CD4-positive, CD25-positive, alpha-beta regulatory T cell (primary cell): ENCODE measurements at regions not wholly inside any gene's neighbourhood (a gene's known extent, or its start where the extent isn't known, plus 50 kb on each side); places are given as distances from the start of the nearest gene placed in this dataset.

Experiments used
- ATAC-seq, 2 donors: fragments of 150-1000 bp; cut with Tn5 transposase; one replicate each; pipeline ENCODE4 v1.10.0; 2021; ENCODE audit warnings: low read depth in 2 of 2, moderate number of reproducible peaks in 2 of 2, moderate library complexity in 1 of 2
- DNase-seq, 3 donors: peaks; one replicate each; pipeline versions ENCODE4 v3.0.0 to v3.0.0-alpha.2; 2012 to 2022; ENCODE audit warnings: mixed read lengths in 1 of 3
- H3K27ac ChIP-seq: one replicate; pipeline ENCODE4 v1.7.0; 2013; ENCODE audit warnings: mild to moderate bottlenecking, low read length; ENCODE audit not compliant: insufficient read depth, poor library complexity, severe bottlenecking
- H3K27me3 ChIP-seq: one replicate; pipeline ENCODE4 v1.7.0; 2013; ENCODE audit warnings: low read length; ENCODE audit not compliant: control insufficient read depth, insufficient read depth
- H3K36me3 ChIP-seq: one replicate; pipeline ENCODE4 v1.7.0; 2013; ENCODE audit warnings: mild to moderate bottlenecking, low read length, moderate library complexity; ENCODE audit not compliant: control insufficient read depth, insufficient read depth
- H3K4me1 ChIP-seq: 2 replicates; pipeline ENCODE4 v1.7.0; 2013; ENCODE audit warnings: mild to moderate bottlenecking, low read length; ENCODE audit not compliant: insufficient read depth, control insufficient read depth, poor library complexity, severe bottlenecking
- H3K4me3 ChIP-seq: one replicate; pipeline ENCODE4 v1.7.0; 2013; ENCODE audit warnings: low read depth, mild to moderate bottlenecking, low read length, moderate library complexity
- H3K9me3 ChIP-seq, 2 experiments: 1 replicate in 1 of 2; 2 replicates in 1 of 2; pipeline ENCODE4 v1.7.0; 2013; ENCODE audit warnings: low read length in 2 of 2, mild to moderate bottlenecking in 1 of 2, moderate library complexity in 1 of 2; ENCODE audit not compliant: control insufficient read depth in 2 of 2
- H3K27ac Mint-ChIP-seq, 3 donors: one replicate each; pipeline ENCODE4 v1.8.0; 2020 to 2022; ENCODE audit warnings: mild to moderate bottlenecking in 3 of 3, mixed read lengths in 3 of 3, moderate library complexity in 2 of 3
- H3K27me3 Mint-ChIP-seq: one replicate; pipeline ENCODE4 v1.8.0; 2022; ENCODE audit warnings: mild to moderate bottlenecking, mixed read lengths
- H3K36me3 Mint-ChIP-seq: one replicate; pipeline ENCODE4 v1.8.0; 2020; ENCODE audit warnings: mixed read lengths
- H3K4me1 Mint-ChIP-seq, 4 donors: one replicate each; pipeline ENCODE4 v1.8.0; 2020 to 2022; ENCODE audit warnings: mixed read lengths in 4 of 4, mild to moderate bottlenecking in 1 of 4
- H3K4me3 Mint-ChIP-seq, 4 donors: one replicate each; pipeline ENCODE4 v1.8.0; 2020 to 2022; ENCODE audit warnings: mild to moderate bottlenecking in 4 of 4, mixed read lengths in 4 of 4, moderate library complexity in 3 of 4
- H3K9me3 Mint-ChIP-seq, 7 donors: one replicate each; pipeline ENCODE4 v1.8.0; 2020 to 2022; ENCODE audit warnings: mixed read lengths in 7 of 7, mild to moderate bottlenecking in 3 of 7, moderate library complexity in 2 of 7

DNA sequence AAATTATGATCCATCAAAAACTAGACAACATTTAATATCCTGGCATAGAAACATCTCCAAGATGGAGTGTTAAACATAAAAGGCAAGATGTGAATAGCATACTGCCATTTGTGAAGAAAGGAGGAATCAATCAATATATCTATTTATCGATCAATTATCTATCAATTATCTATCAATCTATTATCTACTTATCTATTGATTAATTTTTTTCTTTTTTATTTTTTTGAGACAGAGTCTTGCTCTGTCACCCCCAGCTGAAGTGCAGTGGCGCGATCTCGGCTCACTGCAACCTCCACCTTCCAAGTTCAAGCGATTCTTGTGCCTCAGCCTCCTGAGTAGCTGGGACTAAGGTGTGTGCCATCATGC is 117.0 kb upstream of the RFLNA start:
- H3K27me3 Mint-ChIP-seq, result peaks cover 14% of the 10 kb centered on the region
- DNase-seq (no peak), ATAC-seq (no peak)
- H3K4me1 Mint-ChIP-seq, result no peaks in the 10 kb centered on the region
- H3K27ac Mint-ChIP-seq, result no peak overlapping the region
- no peak overlapping the region for H3K4me3 Mint-ChIP-seq
- H3K36me3 Mint-ChIP-seq, result no peaks in the 10 kb centered on the region
- Histone ChIP-seq H3K27me3 (no peaks in the 10 kb centered on the region), H3K27ac (no peak overlapping the region), H3K4me1 (no peaks in the 10 kb centered on the region), H3K9me3 (no peaks in the 10 kb centered on the region), H3K4me3 (no peak overlapping the region), H3K36me3 (no peaks in the 10 kb centered on the region)
- H3K9me3 Mint-ChIP-seq, result peaks cover 0 to 1% (median 0%) of the 10 kb centered on the region in 7 donors

- H3K4me1 Mint-ChIP-seq, result no peaks in the 10 kb centered on the region
- H3K27me3 ChIP-seq, result no peaks in the 10 kb centered on the region
- no peaks in the 10 kb centered on the region for H3K9me3 ChIP-seq
- no peak for ATAC-seq
- H3K27ac ChIP-seq, result no peak overlapping the region
- peaks cover 0 to 1% (median 0%) of the 10 kb centered on the region in 7 donors for H3K9me3 Mint-ChIP-seq
- no peak overlapping the region for H3K27ac Mint-ChIP-seq
- no peak overlapping the region for H3K4me3 ChIP-seq
- H3K36me3 ChIP-seq, result no peaks in the 10 kb centered on the region
- H3K27me3 Mint-ChIP-seq, result peaks cover 2% of the 10 kb centered on the region
- no peak overlapping the region for H3K4me3 Mint-ChIP-seq
- H3K4me1 ChIP-seq, result no peaks in the 10 kb centered on the region
- no peaks in the 10 kb centered on the region for H3K36me3 Mint-ChIP-seq
- no peak for DNase-seq
Measured at GRCh38 chr12:124179936-124180607, 114.8 kb upstream of the RFLNA start.

DNA sequence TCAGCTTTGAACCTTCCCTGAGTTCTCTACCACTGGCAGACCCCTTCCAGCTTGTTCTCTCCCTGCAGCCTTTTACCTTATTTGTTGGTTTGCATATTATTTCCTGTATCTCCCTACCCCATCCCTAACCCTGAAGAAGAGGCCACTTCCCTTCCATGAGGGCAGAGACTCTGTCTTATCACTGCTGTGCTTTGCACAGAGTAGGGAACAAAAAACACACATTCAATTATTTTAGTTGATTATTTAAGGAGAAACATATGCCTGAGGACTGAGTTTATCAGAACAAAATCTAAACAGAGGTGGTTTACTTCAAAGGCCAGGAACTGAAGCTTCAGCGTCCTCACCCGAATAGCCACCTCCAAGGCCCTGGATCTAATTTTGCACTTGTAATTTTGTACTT is 111.7 kb upstream of the RFLNA start:
- DNase-seq (no peak), ATAC-seq (no peak)
- Histone ChIP-seq H3K4me3 (no peak overlapping the region), H3K9me3 (no peaks in the 10 kb centered on the region), H3K4me1 (no peaks in the 10 kb centered on the region), H3K36me3 (no peaks in the 10 kb centered on the region), H3K27ac (no peak overlapping the region), H3K27me3 (no peaks in the 10 kb centered on the region)
- H3K4me1 Mint-ChIP-seq, result no peaks in the 10 kb centered on the region
- no peak overlapping the region for H3K4me3 Mint-ChIP-seq
- no peaks in the 10 kb centered on the region for H3K36me3 Mint-ChIP-seq
- H3K27me3 Mint-ChIP-seq, result no peaks in the 10 kb centered on the region
- no peak overlapping the region for H3K27ac Mint-ChIP-seq
- H3K9me3 Mint-ChIP-seq, result peaks cover 0 to 1% (median 0%) of the 10 kb centered on the region in 7 donors

DNA sequence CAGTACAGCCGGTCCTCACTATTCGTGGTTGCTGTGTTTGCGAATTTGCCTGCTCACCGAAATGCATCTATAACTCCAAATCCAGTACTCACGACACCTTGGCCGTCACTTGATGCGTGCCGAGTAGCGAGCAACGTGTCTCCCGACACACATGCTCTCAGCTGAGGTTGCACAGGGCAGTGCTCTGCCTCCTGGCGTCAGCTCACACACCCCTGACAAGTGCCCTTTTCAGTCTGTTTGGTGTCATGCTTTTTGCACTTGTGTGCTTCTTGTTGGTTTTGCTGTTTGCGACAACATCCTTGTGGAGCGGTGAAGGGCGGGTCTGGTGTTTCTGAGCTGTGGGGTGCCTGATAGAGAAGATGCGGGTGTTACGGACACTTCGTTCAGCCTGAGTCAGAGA is 110.4 kb upstream of the RFLNA start:
- H3K9me3 Mint-ChIP-seq, result peaks cover 0 to 1% (median 0%) of the 10 kb centered on the region in 7 donors
- no peak for ATAC-seq
- no peaks in the 10 kb centered on the region for H3K9me3 ChIP-seq
- H3K4me3 ChIP-seq, result no peak overlapping the region
- H3K4me1 ChIP-seq, result no peaks in the 10 kb centered on the region
- DNase-seq, result no peak
- no peaks in the 10 kb centered on the region for H3K4me1 Mint-ChIP-seq
- no peak overlapping the region for H3K27ac Mint-ChIP-seq
- H3K4me3 Mint-ChIP-seq, result no peak overlapping the region
- H3K36me3 ChIP-seq, result no peaks in the 10 kb centered on the region
- H3K27ac ChIP-seq, result no peak overlapping the region
- no peaks in the 10 kb centered on the region for H3K36me3 Mint-ChIP-seq
- no peaks in the 10 kb centered on the region for H3K27me3 ChIP-seq
- H3K27me3 Mint-ChIP-seq, result no peaks in the 10 kb centered on the region

- no peaks in the 10 kb centered on the region for H3K27me3 ChIP-seq
- Mint-ChIP-seq H3K27ac (no peak overlapping the region), H3K4me3 (no peak overlapping the region), H3K36me3 (no peaks in the 10 kb centered on the region), H3K9me3 (peaks cover 0 to 1% (median 0%) of the 10 kb centered on the region in 7 donors), H3K4me1 (no peaks in the 10 kb centered on the region), H3K27me3 (no peaks in the 10 kb centered on the region)
- no peak overlapping the region for H3K4me3 ChIP-seq
- DNase-seq, result no peak
- H3K9me3 ChIP-seq, result no peaks in the 10 kb centered on the region
- no peaks in the 10 kb centered on the region for H3K36me3 ChIP-seq
- H3K4me1 ChIP-seq, result no peaks in the 10 kb centered on the region
- ATAC-seq, result no peak
- H3K27ac ChIP-seq, result no peak overlapping the region
Measured at GRCh38 chr12:124185971-124186686, 108.8 kb upstream of the RFLNA start.

DNA sequence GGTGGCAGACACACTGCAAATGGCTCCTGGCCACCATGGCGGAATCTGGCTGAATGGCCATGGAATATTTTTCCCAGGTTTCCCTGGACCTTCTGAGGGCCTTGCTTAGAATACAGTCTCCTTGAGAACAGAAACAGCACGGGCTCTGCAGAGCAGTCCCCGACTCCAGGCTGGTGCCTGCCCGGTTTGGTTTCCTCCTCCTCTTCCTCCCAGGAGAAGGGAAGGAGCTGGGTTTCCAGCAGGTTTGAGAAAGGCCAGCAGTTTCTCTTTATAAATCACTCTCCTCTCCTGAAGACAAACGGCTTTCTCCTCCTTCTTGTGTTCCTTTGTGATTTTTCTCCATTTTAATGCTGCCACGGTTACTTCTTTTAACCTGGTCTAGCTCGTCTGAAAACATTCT is 106.8 kb upstream of the RFLNA start:
- H3K4me1 Mint-ChIP-seq, result no peaks in the 10 kb centered on the region
- no peak overlapping the region for H3K4me3 Mint-ChIP-seq
- H3K27me3 ChIP-seq, result no peaks in the 10 kb centered on the region
- H3K4me3 ChIP-seq, result no peak overlapping the region
- no peak overlapping the region for H3K27ac ChIP-seq
- no peaks in the 10 kb centered on the region for H3K4me1 ChIP-seq
- DNase-seq (no peak), ATAC-seq (no peak)
- no peak overlapping the region for H3K27ac Mint-ChIP-seq
- H3K36me3 Mint-ChIP-seq, result no peaks in the 10 kb centered on the region
- H3K27me3 Mint-ChIP-seq, result no peaks in the 10 kb centered on the region
- H3K9me3 Mint-ChIP-seq, result peaks cover 0 to 2% (median 0%) of the 10 kb centered on the region in 7 donors
- H3K9me3 ChIP-seq, result no peaks in the 10 kb centered on the region
- H3K36me3 ChIP-seq, result no peaks in the 10 kb centered on the region

DNA sequence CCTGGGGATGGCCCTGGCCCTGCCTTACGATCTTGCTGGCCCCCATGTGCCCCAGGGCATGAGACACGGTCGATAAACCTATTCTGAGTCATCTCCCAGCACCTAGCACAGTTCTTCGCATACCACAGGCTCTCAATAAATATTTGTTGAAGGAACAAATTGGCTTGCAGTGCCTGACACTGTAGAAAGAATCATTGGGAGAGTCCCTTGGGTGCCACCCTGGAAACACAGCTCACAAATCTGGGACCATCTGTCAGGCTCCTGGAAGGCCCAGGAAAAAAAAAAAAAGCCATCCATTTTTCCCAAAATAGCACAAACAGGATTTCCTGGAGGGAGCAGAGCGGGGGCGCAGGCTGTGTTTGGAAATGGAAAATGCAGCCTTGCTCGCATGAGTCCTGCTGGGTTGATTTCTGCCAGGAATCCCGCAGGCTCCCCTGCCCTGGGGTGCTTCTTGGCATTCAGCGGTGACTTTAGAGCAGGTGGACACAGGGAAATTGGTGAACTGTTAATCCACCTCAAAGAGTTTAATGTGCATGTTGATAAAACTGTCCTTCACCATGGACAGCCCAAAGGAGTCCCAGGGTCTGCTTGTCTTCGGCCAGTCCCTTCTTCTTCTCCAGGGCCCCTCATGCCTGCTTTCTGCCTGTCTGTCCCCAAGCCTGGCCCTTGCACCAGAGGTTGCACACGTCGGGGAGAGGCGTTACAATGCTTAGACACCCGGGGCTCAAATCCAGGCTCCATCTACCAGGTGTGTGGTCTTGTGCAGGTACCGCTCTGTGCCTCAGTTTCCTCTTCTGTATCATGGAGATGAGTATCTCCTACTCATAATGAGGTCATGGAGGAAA is 106.1 kb upstream of the RFLNA start:
- no peaks in the 10 kb centered on the region for H3K4me1 ChIP-seq
- no peaks in the 10 kb centered on the region for H3K36me3 ChIP-seq
- H3K4me3 ChIP-seq, result no peak overlapping the region
- H3K27me3 Mint-ChIP-seq, result no peaks in the 10 kb centered on the region
- H3K27ac Mint-ChIP-seq, result no peak overlapping the region
- peaks cover 0 to 3% (median 0%) of the 10 kb centered on the region in 7 donors for H3K9me3 Mint-ChIP-seq
- H3K4me1 Mint-ChIP-seq, result no peaks in the 10 kb centered on the region
- ATAC-seq (no peak), DNase-seq (no peak)
- H3K9me3 ChIP-seq, result no peaks in the 10 kb centered on the region
- no peaks in the 10 kb centered on the region for H3K27me3 ChIP-seq
- no peaks in the 10 kb centered on the region for H3K36me3 Mint-ChIP-seq
- no peak overlapping the region for H3K27ac ChIP-seq
- H3K4me3 Mint-ChIP-seq, result no peak overlapping the region
